Activated CD8-positive, alpha-beta memory T cell treated with anti-CD3 and anti-CD28 coated beads for 48 hours (primary cell): ENCODE measurements at regions not wholly inside any gene's neighbourhood (a gene's known extent, or its start where the extent isn't known, plus 50 kb on each side); places are given as distances from the start of the nearest gene placed in this dataset.
"Not testable (repeated sequence)": the region's sequence is repeated elsewhere in the genome, so short reads cannot be mapped to it uniquely, and the experiment has no call there.

ENCODE experiments used
- DNase-seq, 3 experiments: peaks; one replicate each; pipeline ENCODE4 v3.0.0-alpha.2; 2020; ENCODE audit warnings: low read depth in 2 of 3, low spot score in 2 of 3

DNA sequence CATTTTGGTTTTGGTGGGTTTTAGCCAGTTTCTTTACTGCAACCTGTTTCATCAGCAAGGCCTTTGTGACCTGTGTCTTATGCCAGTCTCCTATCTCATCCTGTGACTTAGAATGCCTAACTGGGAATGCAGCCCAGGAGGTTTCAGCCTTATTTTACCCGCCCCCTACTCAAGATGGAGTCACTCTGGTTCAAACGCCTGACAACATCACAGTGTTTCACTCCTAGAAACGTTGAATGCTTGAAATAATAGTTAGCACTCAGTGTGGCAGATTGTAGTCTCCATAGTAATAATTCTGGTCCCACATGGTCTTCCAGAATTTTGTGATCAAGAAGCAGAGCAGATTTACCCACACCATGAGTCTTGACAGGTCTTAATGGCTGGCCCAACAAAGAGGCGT is 159.0 kb upstream of the TRIB2 start:
- no peak for DNase-seq

DNA sequence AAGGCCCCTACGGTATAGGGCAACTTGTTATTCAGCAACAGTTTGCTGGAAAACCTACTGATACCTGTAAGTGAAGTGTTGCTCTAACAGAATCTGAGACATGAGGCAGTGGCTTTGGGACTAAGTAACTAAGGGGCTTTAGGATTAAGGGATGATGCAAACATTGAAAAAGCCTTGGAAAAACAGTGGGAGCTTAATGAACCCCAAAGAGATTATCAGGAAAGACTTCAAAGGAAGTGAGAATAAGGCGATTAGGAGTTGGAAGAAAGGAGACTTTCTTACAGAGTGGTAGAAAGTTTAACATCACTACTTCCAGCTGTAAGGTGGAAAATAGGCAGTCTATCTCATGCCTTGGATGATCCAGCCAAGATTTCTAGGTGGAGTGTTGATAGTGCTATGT is 158.2 kb upstream of the TRIB2 start:
- no peak for DNase-seq

DNA sequence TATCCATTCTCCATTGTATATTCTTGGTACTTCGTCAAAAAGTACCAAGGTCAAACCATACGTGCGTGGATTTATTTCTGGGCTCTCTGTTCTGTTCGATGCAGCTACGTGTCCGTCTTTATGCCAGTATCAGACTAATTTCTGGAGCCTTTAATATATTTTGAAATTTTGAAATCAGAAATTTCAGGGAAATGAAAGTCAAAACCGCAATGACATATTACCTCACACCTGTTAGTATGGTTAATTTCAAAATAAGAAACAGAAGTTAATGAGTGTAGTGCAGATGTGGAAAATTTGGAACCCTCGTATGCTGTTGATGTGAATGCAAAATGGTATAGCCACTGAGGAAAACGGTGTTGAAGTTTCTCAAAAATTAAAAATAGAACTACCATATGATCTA is 156.1 kb upstream of the TRIB2 start:
- DNase-seq = no peak

DNA sequence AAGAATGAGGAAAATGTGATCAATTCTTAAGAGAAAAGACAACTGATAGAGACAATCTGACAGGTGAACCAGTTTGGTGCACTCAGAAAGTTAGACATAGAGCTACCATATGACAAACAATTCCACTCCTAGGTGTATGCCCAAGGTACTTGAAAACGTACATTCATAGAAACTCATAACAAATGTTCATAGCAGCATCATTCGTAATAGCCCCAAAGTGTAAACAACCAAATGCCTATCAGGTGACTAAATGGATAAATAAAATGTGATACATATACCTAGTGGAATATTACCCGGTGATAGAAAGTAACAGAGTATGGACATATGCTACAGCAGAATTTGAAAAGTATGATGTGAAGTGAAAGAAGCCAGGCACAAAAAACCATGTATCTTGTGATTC is 149.3 kb upstream of the TRIB2 start:
- DNase-seq = no peak

DNA sequence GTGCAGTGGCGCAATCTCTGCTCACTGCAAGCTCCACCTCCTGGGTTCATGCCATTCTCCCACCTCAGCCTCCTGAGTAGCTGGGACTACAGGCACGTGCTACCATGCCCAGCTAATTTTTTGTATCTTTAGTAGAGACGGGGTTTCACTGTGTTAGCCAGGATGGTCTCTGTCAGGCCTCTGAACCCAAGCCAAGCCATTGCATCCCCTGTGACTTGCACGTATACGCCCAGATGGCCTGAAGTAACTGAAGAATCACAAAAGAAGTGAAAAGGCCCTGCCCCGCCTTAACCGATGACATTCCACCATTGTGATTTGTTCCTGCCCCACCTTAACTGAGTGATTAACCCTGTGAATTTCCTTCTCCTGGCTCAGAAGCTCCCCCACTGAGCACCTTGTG is 147.2 kb upstream of the TRIB2 start:
- not testable (repeated sequence) for DNase-seq

DNA sequence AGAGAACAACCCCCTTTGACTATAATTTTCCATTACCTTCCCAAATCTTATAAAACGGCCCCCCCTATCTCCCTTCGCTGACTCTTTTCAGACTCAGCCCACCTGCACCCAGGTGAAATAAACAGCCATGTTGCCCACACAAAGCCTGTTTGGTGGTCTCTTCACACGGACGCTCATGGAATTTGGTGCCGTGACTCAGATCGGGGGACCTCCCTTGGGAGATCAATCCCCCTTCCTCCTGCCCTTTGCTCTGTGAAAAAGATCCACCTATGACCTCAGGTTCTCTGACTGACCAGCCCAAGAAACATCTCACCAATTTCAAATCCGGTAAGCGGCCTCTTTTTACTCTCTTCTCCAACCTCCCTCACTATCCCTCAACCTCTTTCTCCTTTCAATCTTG is 146.8 kb upstream of the TRIB2 start:
- DNase-seq = not testable (repeated sequence)

DNA sequence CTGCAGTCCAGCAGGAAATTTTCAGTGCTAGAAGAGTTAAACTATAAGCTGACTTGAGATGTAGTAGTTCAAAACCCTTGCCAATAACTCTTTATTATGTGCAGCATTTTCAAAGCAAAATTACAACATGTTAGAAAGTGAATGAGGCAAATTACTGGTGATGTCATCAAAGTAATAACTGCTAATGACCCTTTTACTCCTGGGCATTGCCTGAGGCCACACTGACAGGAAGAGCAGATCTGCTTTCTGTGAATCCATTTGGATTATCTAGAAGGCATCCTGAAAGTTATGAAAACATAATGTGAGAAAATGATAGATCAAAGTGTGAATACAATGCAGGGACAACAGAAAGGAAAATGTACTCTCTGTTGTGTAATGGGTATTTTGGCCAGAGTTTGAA is 139.6 kb upstream of the TRIB2 start:
- no peak for DNase-seq

DNA sequence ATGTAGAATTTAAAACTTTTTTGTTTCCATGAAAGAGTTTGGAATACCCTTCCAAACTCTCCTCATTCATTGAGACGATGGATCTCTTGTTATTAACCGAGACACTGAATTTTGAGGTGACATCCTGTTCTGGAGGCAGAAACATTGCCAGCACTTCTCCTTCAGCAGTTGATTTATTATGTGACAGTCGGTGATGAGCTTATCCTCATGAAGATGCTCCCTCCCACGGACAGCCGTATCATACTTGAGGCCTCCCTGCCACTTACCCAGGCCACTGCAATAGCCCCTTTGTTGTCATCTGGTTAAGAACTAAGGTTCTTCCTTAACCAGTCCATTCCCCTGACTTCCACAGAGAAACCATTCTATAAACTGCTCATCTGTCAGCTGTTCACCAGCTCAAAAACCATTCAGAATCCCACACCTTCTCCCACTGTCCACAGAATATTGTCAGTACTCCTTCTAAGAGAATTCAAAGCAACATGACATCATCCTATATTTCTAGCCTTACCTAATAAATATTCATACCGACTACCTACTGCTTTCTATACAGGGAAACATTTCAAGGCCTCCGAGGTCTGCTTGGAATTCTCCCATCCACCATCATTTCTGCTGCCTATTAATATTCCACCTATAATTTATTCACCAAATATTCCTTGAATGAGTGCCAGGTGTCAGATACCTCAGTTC is 139.0 kb upstream of the TRIB2 start:
- no peak for DNase-seq

DNA sequence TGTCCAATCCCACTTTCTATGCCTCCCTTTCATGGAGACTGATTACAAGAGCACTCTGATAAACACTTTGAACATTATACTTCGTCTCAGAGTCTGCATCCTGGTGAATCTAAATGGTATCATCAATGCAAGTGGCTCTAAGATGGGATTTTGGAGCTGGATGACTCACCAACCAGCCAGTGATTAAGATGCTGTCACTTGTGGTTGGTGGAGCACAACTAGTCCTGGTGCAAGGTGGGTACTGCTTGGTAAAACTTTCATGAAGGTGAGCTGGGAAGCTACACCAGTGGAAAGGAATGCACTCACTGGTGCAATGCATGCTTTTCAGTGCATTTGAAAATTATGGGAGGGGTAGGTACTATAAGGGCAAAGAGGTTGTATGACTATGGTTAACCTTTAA is 137.7 kb upstream of the TRIB2 start:
- no peak for DNase-seq

DNA sequence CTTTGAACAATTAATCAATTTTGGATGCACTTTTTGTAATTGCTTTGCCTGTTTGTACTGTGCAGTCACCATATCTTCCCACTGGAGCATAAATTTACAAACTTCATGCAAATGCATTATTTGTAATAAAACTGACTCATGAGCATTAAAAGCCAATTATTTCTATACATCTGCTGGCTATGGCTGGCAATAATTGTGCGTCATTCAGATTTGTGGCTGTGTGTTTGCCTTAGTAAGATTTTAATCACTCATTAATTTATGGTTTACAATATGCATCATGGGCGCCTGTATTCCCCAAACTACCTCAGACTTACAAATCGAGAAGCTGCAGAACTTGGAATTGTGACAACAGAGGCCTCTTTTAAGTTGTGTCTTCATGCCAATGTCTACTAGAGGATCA is 132.4 kb upstream of the TRIB2 start:
- DNase-seq = no peak

DNA sequence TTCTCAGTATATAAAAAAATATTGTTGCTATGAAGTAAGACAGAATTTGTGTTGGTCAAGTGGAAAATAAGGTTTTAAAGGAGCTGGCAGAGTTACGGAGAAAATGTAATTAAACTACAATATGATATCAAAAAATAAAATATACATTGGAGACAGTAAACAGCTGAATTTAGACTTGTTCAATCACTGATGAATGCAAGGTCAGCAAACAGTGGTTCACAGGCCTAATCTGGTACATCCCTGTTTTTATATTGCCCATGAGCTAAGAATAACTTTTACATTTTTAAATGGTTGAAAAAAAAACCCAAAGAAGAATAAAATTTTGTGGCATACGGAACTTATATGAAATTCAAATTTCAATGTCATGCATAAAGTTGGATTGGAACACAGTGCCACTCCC is 131.0 kb upstream of the TRIB2 start:
- DNase-seq = no peak

DNA sequence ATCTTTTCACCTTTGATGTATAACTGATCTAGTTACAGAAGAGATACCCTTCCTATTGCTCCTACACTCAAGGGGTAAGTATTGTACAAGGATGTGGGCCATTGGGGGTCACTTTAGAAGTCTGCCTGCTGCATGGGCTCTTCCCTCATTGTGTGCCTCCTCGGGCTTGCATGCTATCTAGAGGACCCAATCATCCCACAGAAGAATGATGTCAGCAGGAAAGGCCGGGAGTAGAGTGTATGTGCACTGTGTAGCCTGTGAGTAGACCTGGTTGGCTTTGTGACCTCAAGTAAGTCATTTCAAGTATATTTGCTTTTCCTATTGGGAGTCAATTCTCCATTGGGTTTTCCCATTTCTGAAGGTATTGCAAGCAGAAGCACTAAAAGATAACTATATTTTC is 129.5 kb upstream of the TRIB2 start:
- no peak for DNase-seq

DNA sequence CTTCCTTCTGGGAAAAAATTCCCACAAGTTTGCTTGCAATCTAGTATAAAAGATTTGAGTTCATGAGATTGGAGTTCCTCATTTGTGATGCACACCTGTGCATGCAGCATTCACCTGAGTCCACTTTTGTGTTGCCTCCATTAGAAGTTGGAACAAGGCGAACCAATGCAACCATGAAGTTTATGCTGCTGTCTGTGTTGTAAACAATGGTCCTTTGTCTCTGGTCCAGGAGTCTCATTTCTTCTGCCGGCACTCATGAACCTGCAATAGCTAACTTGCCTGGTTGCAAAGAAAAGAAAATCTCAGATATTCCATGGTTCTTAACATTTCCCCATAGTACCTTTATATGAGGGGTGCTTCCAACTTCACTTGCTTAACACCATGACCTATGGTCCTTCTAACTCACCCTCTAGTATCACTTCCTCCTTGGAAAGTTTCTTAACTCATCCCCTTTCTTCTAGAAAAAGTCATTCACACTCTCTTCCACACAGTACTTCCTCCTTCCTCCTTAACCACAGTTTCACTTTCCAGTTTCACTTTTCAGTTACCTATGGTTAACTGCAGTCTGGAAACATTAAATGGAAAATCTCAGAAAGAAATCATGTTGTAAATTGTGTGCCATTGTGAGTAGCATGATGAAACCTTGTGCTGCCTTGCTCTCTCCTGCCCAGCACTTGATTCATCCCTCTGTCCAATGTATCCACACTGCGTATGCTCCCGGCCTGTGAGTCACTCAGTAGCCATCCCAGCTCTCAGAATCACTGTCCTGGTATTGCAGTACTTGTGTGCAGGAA is 128.8 kb upstream of the TRIB2 start:
- no peak for DNase-seq

DNA sequence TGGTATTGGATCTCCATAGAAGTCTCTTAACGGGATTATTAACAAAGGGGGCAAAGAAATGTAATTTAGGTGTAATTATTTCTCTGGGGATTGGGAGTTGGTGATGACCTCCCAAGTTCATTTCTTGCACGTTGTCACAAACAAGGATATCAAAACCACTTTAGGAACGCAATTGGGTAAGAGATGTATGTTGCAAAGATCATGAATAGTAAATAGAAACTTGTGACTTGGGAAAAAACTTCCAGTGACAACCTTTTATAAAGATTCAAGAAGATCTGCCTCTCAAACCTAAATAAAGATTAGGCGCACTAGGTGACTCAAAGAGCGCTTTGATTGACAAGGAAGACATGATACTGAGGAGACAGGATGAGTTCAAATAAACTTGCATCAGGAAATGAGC is 127.8 kb upstream of the TRIB2 start:
- no peak for DNase-seq

DNA sequence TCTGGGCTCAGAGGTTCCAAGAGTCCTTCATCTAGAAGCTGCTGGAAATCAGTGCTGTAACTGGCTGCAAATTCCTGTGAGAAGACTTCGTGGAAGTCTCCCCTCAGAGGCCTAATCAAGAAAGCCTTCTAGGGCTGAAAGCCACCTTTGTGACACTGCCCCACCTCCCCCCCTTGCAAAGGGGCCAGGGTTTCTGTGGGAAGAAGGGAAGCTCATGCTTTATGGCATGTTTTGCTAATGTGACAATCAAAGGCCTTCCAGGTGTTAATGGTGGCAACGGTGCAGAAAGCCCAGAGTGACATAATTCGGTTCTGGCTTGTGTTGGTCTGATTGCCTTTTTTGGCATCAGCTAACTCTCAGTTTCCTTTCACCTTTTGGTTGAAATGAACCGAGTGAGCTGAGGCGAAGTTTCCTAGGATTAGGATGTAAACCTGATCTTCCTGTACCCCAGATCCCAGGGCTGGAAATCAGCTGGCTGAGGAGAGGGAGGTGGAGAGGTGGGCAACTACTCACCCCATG is 126.9 kb upstream of the TRIB2 start:
- no peak for DNase-seq

DNA sequence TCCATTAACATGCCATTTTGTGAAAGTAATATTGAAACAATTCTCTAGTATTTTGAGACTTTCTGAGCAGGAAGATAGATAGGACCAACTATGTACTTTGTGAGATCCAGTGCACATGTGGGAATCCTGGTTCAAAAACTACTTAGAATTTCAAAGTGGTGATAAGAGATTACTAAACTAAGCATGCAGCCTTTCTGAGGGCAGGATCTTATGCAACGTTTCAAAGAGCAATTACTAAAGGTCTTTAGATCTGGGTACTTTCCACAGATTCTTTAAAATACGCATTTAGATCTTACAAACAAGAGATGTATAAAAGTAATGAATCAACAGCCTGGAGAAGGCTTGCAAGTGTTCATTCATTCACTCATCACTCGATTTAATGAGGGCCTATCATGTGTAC is 124.4 kb upstream of the TRIB2 start:
- no peak for DNase-seq

DNA sequence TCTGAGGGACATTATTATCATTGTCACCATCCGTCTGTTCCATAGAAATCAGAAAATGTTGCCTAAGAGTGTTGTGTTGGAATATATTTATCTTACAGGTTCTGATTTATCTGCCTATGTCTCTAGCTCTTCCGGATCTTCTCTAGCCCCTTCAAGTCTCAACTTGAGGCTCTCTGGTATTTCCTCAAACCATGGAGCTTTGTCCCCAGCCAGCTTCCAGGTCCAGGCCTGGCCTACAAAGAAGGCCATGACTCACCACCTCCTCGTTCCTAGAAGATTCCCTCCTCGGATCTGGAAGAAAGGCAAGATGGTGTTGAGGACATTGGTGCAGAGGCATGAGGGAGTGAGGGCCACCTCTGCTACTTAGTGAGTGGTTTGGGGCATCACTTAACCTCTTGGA is 122.1 kb upstream of the TRIB2 start:
- no peak for DNase-seq

DNA sequence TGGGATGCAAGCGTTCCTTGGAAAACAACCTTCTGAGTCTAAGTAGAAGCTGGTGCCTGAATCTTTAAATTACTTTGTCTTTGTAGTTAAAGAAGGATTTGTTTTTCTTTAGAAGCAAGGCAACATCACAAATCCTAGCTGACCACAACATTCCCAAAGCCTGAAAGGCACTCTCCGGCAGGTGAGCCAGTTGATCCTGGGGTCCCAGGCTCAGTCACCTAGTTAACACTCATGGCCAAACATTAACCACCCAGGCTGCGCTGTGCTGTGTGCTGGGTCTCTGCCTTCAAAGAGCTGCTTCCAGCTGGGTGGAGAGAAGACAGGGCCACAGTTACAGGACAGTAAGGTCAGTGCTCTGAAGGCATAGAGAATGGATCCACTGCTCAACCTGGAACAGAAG is 120.0 kb upstream of the TRIB2 start:
- DNase-seq = no peak

DNA sequence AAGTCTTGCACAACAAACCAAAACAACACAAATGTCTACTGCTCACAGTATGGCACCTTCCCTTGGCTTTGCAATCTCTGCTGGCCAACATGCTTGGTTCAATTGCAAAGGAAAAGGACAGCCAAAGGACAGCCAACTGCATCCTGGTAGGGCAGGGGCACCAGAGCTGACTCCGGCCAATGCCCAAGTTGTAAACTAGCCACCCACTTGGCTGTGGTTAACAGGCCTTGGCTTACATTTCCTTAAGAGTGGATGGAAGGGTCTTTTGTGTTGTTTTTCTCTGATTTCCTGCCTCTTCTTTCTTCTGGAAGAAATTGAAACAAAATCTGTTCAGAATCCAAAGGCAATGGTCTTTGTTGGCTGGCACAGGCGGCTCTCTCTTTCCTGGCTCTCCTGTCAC is 119.1 kb upstream of the TRIB2 start:
- DNase-seq = no peak

DNA sequence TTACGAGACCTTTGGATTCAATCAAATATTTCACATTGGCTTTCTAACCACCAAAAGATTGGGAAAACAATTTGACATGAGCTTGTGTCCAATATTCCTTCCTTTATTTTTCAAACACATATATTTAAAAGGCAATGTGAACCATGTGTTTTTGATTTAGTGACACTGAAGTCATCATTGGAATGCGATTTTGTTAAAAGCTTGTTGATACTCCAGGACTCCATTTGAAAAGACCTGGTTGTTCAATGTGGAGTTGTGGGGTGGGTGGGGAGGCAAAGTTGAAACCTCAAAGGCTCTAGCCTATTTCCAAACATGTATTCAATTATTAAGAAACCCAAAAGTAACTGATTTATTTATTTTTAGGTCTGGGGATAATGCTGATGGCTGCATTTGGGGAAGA is 114.1 kb upstream of the TRIB2 start:
- DNase-seq = no peak

DNA sequence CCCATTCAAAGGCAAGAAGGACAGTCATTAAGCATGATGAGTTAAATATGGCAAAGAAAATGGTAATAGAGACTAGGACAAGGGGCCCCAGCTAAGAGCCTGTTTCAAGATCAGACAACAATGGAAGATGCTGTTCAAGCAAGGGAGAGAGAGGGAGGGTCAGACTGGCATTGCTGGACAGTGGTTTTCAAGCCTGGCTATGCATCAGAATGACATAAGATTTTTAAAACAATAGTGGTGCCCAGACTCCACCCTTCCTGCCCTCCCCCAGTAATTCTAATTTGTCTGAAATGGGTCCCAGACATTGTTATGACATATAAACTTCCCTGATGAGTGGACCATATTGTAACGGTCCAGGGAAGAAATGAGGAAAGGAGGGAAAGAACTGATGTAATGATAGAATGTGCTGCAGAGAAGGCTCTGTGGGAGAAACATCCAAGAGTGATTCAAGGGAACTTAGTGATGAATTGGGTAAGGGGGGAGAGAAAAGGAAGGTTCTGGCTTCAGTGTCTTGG is 112.9 kb upstream of the TRIB2 start:
- DNase-seq = no peak

DNA sequence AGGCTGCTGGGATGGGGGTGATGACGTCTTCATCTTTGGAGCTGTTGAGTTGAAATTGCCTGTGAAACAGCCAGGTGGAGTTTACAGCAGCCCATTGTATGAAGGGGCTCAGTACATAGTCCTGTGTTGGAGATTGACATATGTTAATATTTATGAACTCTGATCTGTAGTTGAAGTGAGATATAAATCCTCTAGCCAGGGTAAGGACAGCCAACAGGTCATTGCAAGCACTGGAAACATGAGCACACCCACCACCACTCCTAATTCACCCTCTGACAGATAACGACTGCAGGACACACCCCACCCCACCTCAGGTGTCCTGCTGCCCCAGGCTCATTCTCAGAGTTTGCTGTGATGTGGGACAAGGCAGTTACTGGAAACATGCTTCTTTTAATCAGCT is 112.4 kb upstream of the TRIB2 start:
- no peak for DNase-seq

DNA sequence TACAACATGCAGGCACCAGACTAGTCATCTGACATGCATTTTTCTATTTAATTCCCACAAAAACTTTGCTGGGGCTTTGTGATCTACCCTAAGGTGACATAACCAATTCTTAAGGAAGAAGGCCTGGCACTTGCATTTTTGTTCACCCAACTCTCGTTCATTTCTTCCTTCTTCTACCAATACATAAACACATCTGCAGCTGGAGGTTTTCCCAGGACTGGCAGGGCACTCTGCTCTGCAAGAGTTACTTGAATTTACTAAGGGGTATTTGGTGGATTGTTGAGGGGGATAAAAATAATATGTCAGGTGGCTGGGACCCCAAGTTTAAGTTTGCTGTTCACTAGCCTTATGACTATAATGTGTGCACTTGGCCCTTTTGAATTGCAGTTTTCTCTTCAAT is 111.4 kb upstream of the TRIB2 start:
- no peak for DNase-seq
